GM19023 (cell line): ENCODE measurements at regions not wholly inside any gene's neighbourhood (a gene's known extent, or its start where the extent isn't known, plus 50 kb on each side); places are given as distances from the start of the nearest gene placed in this dataset.

Experiments used
- ATAC-seq: cut with Tn5 transposase; IDR thresholded peaks from one replicate; pipeline ENCODE4 v1.9.1; 2021; ENCODE audit warnings: mild to moderate bottlenecking, moderate library complexity; ENCODE audit not compliant: unreplicated experiment

GRCh38 chr15:56868170-56868569, 50.3 kb upstream of the TCF12 start:
- no peak for ATAC-seq

GRCh38 chr15:56866803-56867202, 51.6 kb upstream of the TCF12 start:
- no peak for ATAC-seq

GRCh38 chr15:56857828-56858227, 60.6 kb upstream of the TCF12 start:
- ATAC-seq: no peak

GRCh38 chr15:56856934-56857333, 61.5 kb upstream of the TCF12 start:
- no peak for ATAC-seq

GRCh38 chr15:56844892-56845291, 73.6 kb upstream of the TCF12 start:
- ATAC-seq: no peak

DNA sequence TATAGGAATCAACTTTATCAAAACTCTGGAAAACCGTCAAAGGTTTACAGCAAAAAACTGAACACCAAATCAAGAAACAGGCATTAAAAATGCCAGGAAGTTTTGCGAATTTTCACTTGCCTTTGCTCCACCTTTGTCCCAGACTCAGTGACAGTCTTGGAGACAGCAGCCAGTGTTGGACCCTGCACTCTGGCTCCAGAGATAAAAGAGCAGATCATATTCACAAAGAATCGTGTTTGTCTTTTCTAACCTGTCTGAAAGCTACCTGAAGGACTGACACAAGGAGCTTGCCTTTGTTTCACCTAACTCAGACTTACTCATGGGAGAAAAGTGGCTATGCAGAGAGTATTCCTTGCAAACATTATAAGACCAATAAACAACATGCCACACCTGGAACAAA, 74.0 kb upstream of the TCF12 start:
- ATAC-seq: no peak

DNA sequence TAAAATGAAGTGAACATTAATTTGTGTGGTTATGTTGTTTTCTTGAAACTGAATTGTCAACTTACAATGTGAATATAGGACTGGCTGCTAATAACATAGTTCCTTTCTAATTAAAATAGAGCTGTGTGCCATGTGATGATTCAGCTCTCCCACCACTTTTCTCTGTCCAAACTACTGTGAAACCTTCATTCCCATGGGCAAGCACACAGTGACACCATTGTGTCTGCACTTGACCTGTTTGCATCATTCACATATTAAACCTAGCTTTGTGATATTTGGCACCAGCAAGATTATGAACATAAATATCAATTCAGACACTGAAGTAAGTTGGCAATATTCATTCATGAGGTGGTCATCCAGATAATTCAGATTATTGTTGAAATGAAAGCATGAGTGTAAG, 78.8 kb upstream of the TCF12 start:
- ATAC-seq: no peak

- ATAC-seq: no peak
Measured at GRCh38 chr15:56839099-56839498, 79.3 kb upstream of the TCF12 start.

DNA sequence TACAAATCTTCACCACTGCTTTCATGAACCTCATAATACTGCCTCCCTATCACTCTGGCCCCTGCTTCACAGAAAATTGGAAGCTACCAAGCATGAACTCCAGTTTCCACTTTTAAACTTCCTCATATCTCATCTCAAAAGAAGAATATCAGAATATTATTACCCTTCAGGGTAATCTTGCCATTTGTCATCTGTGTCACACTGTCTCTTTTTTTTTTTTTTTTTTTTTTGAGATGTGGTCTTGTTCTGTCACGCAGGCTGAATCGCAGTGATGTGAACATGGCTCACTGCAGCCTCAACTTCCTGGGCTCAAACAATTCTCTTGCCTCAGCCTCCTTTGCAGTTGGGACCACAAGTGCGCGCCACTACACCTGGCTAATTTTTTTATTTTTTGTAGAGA, 80.4 kb upstream of the TCF12 start:
- ATAC-seq: no peak

- no peak for ATAC-seq
Measured at GRCh38 chr15:56837273-56837672, 81.2 kb upstream of the TCF12 start.

GRCh38 chr15:56835718-56836171, 82.7 kb upstream of the TCF12 start:
- ATAC-seq: no peak

GRCh38 chr15:56832125-56832524, 86.3 kb upstream of the TCF12 start:
- no peak for ATAC-seq

GRCh38 chr15:56831467-56832005, 86.9 kb upstream of the TCF12 start:
- no peak for ATAC-seq

GRCh38 chr15:56824175-56824574, 90.9 kb upstream of the ZNF280D start:
- ATAC-seq: no peak

DNA sequence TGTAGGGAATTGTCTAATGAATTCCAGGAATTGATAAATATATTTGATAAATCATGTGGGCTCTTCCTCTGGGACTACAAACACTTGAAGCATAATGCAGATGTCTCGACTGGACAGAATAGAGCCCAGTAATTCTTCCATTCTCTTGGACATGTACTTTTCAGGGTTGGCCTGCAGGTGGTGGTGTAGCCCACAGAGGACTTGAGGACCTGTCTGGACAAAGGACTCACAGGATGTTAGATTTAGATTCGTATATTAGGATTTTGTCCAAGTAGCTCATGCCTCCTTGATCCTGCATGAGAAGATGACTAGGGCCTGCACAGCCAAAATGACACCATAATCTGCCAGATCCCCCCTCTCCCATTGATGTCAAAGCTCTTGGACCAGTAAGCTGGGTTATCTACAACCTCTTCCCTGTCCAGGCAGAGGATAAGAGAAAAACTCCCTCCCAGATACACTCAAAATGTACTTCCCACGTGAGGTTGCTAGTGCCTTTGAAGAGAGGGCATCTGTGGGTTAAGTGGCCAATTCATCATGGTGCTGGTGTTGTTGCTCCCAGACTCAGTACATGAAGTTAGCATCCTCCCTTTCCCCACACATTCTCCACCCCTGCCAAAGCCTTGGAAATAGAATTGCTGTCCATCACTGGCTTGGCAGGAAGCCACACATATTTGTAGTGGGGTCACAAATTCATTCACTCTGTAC, 88.6 kb upstream of the ZNF280D start:
- ATAC-seq: peak; percentile 79

- ATAC-seq: no peak
Measured at GRCh38 chr15:56820333-56820732, 87.0 kb upstream of the ZNF280D start.

GRCh38 chr15:56817321-56818080, 84.2 kb upstream of the ZNF280D start:
- no peak for ATAC-seq

GRCh38 chr15:56816781-56817180, 83.5 kb upstream of the ZNF280D start:
- no peak for ATAC-seq

DNA sequence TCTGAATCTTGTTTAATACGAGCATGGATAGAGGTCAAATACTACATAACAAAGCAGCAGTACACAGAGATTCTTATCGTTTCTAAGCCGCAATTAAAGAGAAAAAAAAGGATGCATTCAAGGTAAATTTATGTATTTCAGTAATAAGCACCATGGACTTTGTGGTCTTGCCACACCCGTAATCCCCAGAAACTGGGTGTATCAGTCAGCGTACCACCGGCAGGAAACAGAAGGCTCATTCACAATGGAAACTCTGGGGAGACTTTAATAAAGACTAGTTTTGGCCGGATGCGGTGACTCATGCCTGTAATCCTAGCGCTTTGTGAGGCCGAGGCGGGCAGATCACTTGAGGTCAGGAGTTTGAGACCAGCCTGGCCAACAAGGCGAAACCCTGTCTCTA, 81.9 kb upstream of the ZNF280D start:
- no peak for ATAC-seq

GRCh38 chr15:56814429-56814828, 81.1 kb upstream of the ZNF280D start:
- ATAC-seq: no peak

DNA sequence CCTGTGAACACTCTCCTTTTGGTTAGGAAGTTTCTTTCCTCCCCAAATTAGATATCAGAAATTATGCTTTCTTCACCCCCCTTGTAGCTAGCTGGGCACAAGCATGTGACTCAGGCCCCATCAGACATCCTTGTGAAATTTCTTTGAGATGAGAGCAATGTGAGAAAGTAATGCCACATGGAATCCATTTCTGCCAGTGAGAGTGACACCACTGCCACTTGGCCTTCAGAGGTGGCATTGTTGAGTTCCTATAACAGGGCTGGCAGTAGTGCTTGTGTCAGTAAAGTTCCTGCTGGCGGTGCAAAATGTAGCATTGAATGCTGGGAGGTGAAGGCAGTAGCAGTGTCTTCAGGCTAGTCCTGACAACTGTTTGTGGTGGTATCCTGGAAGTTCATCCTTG, 80.7 kb upstream of the ZNF280D start:
- no peak for ATAC-seq

DNA sequence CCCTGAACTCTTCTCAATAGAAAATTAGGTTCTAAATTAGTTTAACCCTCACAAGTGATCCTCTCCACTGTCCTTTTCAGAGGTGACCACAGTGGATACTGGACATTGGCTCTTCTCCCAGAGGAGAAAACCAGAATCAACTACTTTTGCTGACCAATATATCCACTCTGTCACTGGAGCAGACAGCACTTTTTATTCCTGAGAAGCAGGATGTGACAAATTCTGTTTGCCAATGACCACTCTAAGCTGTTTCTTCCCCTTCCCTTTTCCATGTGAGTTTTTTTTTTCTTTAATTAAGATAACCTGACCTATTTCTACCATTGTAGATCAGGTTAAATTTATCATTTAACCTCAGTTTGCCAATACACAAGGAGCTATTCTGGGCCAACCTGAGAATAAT, 79.7 kb upstream of the ZNF280D start:
- no peak for ATAC-seq
